ENCODE measurements at regions not wholly inside any gene's neighbourhood (a gene's known extent, or its start where the extent isn't known, plus 50 kb on each side); places are given as distances from the start of the nearest gene placed in this dataset.
"Not testable (repeated sequence)": the region's sequence is repeated elsewhere in the genome, so short reads cannot be mapped to it uniquely, and the experiment has no call there.

GRCh38 chrX:104391906-104392305 lies 137.2 kb upstream of the ESX1 start:
- DNase-seq: no peak

- no peak for DNase-seq
These were observed 122.2 kb upstream of the ESX1 start for GRCh38 chrX:104376937-104377336.

DNA sequence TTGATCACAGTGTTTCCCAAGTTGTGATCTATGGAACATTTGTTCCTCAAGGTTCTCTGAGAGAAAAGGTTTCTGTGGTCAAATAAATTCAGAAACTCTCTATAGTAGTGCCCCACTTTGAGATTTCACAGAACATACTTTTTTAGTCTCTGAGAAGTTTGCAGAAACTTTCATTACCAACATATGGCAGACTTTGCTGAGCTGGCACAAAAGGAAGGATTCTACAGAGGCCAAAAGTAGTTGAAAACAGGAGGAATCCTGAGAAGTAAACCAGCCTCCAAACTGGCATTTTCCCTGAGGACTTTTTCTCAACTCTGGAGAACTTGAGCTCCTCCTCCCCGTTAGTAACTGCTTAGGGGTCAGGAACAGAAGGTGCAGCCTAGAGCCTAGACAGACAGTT lies 117.8 kb upstream of the ESX1 start:
- DNase-seq: no peak

GRCh38 chrX:104370089-104370488 lies 115.4 kb upstream of the ESX1 start:
- DNase-seq: peak in 6 of 56 donors; percentile 0 to 3 (median 0)

DNA sequence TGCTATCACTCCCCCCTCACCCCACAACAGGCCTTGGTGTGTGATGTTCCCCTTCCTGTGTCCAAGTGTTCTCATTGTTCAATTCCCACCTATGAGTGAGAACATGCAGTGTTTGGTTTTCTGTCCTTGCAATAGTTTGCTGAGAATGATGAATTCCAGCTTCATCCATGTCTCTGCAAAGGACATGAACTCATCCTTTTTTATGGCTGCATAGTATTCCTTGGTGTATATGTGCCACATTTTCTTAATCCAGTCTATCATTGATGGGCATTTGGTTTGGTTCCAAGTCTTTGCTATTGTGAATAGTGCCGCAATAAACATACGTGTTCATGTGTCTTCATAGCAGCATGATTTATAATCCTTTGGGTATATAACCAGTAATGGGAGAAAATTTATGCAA lies 106.0 kb upstream of the ESX1 start:
- DNase-seq: not testable (repeated sequence)

DNA sequence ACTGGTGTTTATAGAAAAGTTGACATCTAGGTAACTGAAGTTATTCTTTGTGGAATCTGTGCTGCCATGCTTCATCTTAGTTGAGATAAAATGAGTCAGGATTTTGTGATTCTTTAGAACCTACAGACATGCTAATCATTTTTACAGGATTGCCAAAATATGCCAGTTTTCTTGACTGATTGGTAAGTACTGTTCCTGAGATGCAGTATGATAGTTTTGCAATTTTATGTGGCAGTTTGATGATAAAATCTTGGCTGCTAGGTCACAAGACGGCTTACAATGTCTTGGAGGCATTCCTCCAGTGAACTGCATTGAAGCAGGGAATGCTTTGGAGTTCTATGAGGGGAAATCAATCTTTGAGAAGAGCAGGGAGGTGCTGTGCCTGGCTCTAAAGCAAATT lies 104.4 kb upstream of the ESX1 start:
- DNase-seq: no peak

DNA sequence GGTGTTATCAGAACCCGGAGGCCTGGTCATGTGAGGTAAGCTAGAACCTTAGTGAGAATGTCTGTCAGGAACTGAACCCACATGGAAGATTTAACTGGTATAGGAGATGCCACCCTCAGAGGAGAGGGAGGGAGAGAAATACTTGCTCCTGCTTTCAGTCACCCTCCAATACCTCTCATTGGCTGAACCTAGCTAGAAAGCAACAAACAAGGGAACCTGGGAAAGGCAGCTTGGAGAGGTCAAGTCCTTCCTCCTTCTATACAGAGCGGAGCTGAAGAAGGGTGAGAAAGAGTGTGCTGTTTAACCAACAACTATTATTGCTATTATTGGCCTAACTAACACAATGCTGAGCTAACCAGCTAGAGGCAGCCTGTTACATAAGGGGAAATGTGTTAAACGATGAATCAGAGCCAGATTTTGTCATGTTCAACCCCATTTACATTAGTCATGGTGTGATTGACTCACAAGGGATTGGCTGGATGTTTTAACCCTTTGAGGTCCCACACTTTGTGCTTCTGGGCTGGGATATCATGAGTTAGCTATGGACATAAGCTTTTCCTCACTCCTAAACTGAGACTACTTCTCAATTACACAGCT lies 96.5 kb upstream of the ESX1 start:
- peak in 5 of 56 donors; percentile 0 to 29 (median 1) for DNase-seq

GRCh38 chrX:104347860-104348259 lies 93.1 kb upstream of the ESX1 start:
- no peak for DNase-seq

GRCh38 chrX:104343428-104344129 lies 88.8 kb upstream of the ESX1 start:
- DNase-seq: peak in 19 of 56 donors; percentile 0 to 18 (median 3)

DNA sequence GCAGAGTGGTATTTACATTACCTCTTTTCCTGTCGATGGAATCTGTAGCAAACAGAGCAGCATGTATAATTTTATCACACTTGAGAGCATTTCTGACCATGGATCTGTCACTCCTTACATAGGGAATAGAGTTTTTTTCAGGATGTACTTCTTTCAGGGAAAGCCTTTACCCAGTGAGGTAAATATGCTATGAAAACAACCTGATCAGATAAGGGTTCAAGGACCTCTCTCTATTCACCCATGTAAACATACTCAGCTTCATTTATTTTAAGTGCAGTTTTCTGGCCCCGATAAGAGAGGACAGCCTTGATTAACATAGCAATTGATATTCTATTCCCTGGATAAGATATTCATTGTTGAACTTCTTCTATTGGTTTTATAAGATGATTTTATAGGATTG lies 87.3 kb upstream of the ESX1 start:
- no peak for DNase-seq

- DNase-seq: no peak
These were observed 81.0 kb upstream of the ESX1 start for GRCh38 chrX:104335756-104336155.

- DNase-seq: no peak
These were observed 80.2 kb upstream of the ESX1 start for GRCh38 chrX:104334971-104335370.

DNA sequence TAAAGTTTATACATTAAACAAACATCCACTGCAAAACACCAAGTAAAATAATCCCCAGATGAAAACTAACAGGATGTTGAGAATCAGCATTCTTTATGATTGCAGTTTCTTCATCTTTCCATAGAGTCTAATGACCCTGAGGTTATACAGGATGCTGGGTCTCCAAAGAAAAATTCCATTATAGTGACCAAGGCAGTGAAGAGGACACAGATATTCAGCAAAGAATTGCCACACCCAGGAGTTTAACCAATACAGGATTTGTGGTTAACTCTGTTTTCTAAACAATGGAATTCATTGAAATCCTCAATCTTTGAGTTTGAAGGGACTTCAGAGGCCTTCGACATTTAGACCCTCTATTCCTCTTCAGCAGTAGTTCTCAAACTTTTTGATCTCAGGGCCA lies 76.2 kb upstream of the ESX1 start:
- DNase-seq: no peak

DNA sequence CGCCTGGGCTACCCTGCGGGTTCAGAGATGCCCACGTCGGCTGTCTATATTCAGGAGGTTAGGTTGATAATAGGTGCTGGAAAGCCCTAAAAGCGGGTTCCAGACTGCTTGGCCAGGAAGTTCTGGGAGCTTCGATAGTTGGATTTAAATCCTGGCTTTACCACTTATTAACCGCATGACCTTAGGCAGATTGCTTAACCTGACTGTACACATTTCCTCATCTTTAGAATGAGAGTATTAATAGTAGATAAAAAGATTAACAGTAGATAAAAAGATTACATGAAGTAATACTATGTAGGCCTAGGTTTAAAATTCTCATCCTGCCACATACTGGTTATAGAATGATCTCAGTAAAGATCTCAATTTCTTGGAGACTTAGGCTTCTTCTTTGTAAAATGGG lies 75.0 kb upstream of the ESX1 start:
- no peak for DNase-seq

- no peak for DNase-seq
These were observed 70.5 kb upstream of the ESX1 start for GRCh38 chrX:104325213-104325585.

DNA sequence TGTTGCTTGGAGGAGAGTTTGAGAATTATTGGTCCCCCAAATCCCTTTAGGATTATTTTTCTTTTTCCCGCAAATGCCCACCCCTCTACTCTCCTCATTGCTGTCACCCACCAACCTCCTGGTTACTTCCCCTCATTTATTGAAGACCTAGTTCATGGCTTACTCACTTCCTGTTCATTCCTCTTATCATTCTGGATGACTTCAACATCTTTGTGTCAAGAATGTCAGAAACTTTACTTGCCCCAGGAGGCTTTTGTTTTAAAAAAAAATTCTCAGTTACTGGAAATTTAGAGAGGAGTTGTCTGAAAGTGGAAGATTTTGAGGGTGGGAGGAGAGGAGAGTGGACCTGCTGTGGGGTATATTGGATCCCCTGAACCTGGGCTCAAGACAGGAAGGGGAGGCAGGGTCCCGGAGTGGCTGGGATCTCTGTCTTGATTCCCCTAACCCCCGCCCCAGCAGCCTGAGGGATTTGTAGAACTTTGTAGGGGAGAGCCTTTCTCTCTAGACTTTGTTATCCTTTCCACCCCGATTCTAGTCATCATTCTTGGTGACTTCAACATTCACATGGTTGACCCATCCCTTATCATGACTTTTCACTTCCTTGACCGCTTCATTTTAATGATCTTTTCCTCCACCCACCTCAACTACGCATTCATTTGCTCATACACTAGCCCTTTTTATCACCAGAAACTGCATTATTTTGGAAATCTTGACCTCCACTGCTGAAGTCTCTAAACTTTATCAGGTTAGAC lies 69.9 kb upstream of the ESX1 start:
- DNase-seq: no peak

GRCh38 chrX:104319346-104319745 lies 64.6 kb upstream of the ESX1 start:
- DNase-seq: no peak

- no peak for DNase-seq
These were observed 63.7 kb upstream of the ESX1 start for GRCh38 chrX:104318330-104319009.

- no peak for DNase-seq
These were observed 62.0 kb upstream of the ESX1 start for GRCh38 chrX:104316739-104317138.

GRCh38 chrX:104315555-104315954 lies 60.8 kb upstream of the ESX1 start:
- DNase-seq: no peak

DNA sequence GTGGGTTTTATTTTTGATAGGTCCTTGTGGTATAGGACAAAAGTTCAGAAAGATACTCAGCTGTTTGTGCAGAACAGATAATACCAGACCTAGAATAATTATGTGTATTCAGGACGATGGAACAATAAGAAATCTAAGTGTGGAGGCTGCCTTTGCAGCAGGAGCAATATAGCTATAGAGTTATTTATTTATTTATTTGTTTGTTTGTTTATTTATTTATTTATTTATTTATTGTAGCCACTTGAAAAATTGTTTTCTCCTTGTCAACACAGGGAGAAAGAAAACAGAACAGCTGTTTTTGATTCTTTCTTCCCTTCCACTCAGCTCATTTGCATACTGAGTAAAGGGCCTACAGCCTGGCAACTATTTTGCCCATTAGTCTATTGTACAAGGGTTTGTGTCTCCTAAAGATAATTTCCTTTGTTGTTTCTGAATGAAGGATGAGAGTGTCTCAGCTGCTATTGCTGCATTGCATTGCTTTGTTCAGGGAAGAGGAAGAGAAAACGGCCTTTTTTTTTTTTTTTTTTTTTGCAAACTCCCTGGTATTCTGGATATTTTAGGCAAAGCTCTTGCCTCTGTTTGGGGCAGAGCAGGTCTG lies 56.0 kb upstream of the ESX1 start:
- DNase-seq: no peak

DNA sequence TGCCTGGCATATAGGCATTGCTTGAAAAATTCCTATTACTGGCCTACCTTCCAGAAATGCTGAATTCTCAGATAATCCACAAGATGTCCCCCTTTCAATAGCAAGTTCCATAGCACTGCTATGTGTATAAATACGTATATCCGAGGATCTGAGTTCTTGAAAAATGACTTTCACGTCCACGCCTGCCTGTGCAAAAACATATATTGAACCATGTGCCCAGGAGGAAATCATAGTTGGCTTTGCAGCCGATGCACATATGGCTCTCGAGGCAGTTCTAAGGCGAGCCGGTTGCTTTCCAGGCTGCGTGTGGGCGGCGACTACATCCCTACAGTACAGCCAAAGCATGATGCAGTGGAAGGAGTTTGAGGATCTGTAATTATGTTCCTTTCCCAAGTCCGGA lies 55.4 kb upstream of the ESX1 start:
- peak in 9 of 56 donors; percentile 0 to 5 (median 0) for DNase-seq

All from nucleus accumbens (tissue), 56 donors.